PC-9 (cell line): ENCODE measurements at regions not wholly inside any gene's neighbourhood (a gene's known extent, or its start where the extent isn't known, plus 50 kb on each side); places are given as distances from the start of the nearest gene placed in this dataset.

Source experiments
- BruUV-seq: library from RNA; stranded (reverse); fragments of 400-500 nt; replicated peaks from 2 replicates; lab custom pipeline; 2021; lab: Mats Ljungman, UMichigan
- CTCF ChIA-PET: fragments of 300-600 bp; sonication (Branson Sonifier 250); formaldehyde crosslinking; loops from one replicate; lab custom pipeline; 2022; ENCODE audit warnings: antibody characterized with exemption; lab: Charles Lee
- POLR2A ChIA-PET: fragments of 300-600 bp; sonication (Branson Sonifier 250); formaldehyde crosslinking; loops from one replicate; lab custom pipeline; 2022; ENCODE audit warnings: antibody characterized with exemption; ENCODE audit not compliant: unreplicated experiment; lab: Charles Lee
- DNase-seq, 2 experiments: peaks; one replicate each; pipeline versions ENCODE4 v3.0.0 to v3.0.0-alpha.2; 2015 to 2022; ENCODE audit warnings: mixed read lengths in 1 of 2
- H2AFZ ChIP-seq: fragments of 200-600 bp; sonication (generic); 2 replicates; pipeline ENCODE4 v1.8.1; 2017; ENCODE audit warnings: antibody characterized with exemption
- H3F3A ChIP-seq: fragments of 200-600 bp; sonication (generic); 2 replicates; pipeline ENCODE4 v1.8.1; 2017; ENCODE audit warnings: antibody characterized with exemption, mild to moderate bottlenecking, low read depth; ENCODE audit not compliant: insufficient read depth
- H3K27ac ChIP-seq: fragments of 200-600 bp; sonication (generic); 2 replicates; pipeline ENCODE4 v1.6.1; 2016; ENCODE audit warnings: mixed run types
- H3K27me3 ChIP-seq: fragments of 200-600 bp; sonication (generic); 2 replicates; pipeline ENCODE4 v1.6.1; 2016; ENCODE audit warnings: low read depth, mixed run types; ENCODE audit not compliant: insufficient read depth
- H3K36me3 ChIP-seq: fragments of 200-600 bp; sonication (generic); 2 replicates; pipeline ENCODE4 v1.6.1; 2016; ENCODE audit warnings: low read depth, mixed run types
- H3K4me1 ChIP-seq: fragments of 200-600 bp; sonication (generic); replicated peaks from 2 replicates; pipeline ENCODE4 v1.6.1; 2016; ENCODE audit warnings: mixed run types; ENCODE audit not compliant: insufficient read depth
- H3K4me2 ChIP-seq: fragments of 200-600 bp; sonication (generic); 2 replicates; pipeline ENCODE4 v1.6.1; 2017; ENCODE audit warnings: mixed run types
- H3K4me3 ChIP-seq: fragments of 200-600 bp; sonication (generic); 2 replicates; pipeline ENCODE4 v1.6.1; 2016; ENCODE audit warnings: mixed run types
- H3K79me2 ChIP-seq: fragments of 200-600 bp; sonication (generic); 2 replicates; pipeline ENCODE4 v1.6.1; 2017; ENCODE audit warnings: low read depth, mixed run types
- H3K9me2 ChIP-seq: fragments of 200-600 bp; sonication (generic); 2 replicates; pipeline ENCODE4 v1.8.1; 2017; ENCODE audit warnings: mild to moderate bottlenecking; ENCODE audit not compliant: insufficient read depth
- H3K9me3 ChIP-seq: fragments of 200-600 bp; sonication (generic); 2 replicates; pipeline ENCODE4 v1.8.1; 2016; ENCODE audit warnings: low read depth; ENCODE audit not compliant: insufficient read depth
- H4K20me1 ChIP-seq: fragments of 200-600 bp; sonication (generic); 2 replicates; pipeline ENCODE4 v1.8.1; 2017; ENCODE audit not compliant: insufficient read depth
- CTCF ChIP-seq: fragments of 200-600 bp; sonication (generic); conservative IDR thresholded peaks from 2 replicates; pipeline ENCODE4 v1.6.1; 2017; ENCODE audit warnings: mixed run types, antibody characterized with exemption, mild to moderate bottlenecking, moderate library complexity
- EZH2 ChIP-seq: fragments of 200-600 bp; sonication (generic); IDR thresholded peaks from 2 replicates; pipeline ENCODE4 v1.8.0; 2017; ENCODE audit warnings: antibody characterized with exemption, low read depth
- intact Hi-C: fragments of 100-400 bp; cut with micrococcal nuclease; formaldehyde crosslinking; loops from one replicate; pipeline ENCODE4 v1.10.0; 2022; ENCODE audit not compliant: unreplicated experiment

GRCh38 chr4:182137343-182137742 lies 105.9 kb upstream of the TENM3 start:
- intact Hi-C loops: no loop called here
- POLR2A ChIA-PET: no interaction called here
- no peaks in the 10 kb centered on the region for H4K20me1 ChIP-seq
- no peaks in the 10 kb centered on the region for H3K36me3 ChIP-seq
- no peaks in the 10 kb centered on the region for H3K4me1 ChIP-seq
- no peaks in the 10 kb centered on the region for H3K9me3 ChIP-seq
- H3K27me3 ChIP-seq: peaks cover 13% of the 10 kb centered on the region; the same call in 1 of the 2 replicates
- BruUV-seq: no TSS peak
- H3K27ac ChIP-seq: no peak overlapping the region
- no peaks in the 10 kb centered on the region for H3F3A ChIP-seq
- CTCF ChIA-PET: no interaction called here
- no peaks in the 10 kb centered on the region for H3K9me2 ChIP-seq
- H3K4me2 ChIP-seq: no peak overlapping the region
- H3K79me2 ChIP-seq: no peaks in the 10 kb centered on the region
- no peak overlapping the region for H2AFZ ChIP-seq
- TF ChIP-seq CTCF (no peak), EZH2 (no peak)
- DNase-seq: no peak
- no peak overlapping the region for H3K4me3 ChIP-seq

- Histone ChIP-seq H3K27ac (no peak overlapping the region), H3K4me1 (no peaks in the 10 kb centered on the region), H3K9me2 (no peaks in the 10 kb centered on the region), H3K4me3 (no peak overlapping the region), H3F3A (no peaks in the 10 kb centered on the region), H4K20me1 (no peaks in the 10 kb centered on the region), H3K79me2 (no peaks in the 10 kb centered on the region), H3K9me3 (no peaks in the 10 kb centered on the region), H3K36me3 (no peaks in the 10 kb centered on the region), H3K4me2 (peak overlapping the region; percentile 34; the same call in 1 of the 2 replicates), H2AFZ (no peak overlapping the region), H3K27me3 (peaks cover 13% of the 10 kb centered on the region; the same call in 1 of the 2 replicates)
- ChIA-PET CTCF (no interaction called here), POLR2A (no interaction called here)
- DNase-seq: no peak
- TF ChIP-seq EZH2: no peak
- TF ChIP-seq CTCF: no peak
- intact Hi-C loops: no loop called here
- no TSS peak for BruUV-seq
Measured at GRCh38 chr4:182139491-182139890, 103.7 kb upstream of the TENM3 start.

GRCh38 chr4:182140547-182140946 lies 102.7 kb upstream of the TENM3 start:
- DNase-seq: no peak
- H3K4me2 ChIP-seq: no peak overlapping the region
- H3K9me2 ChIP-seq: no peaks in the 10 kb centered on the region
- intact Hi-C loops: no loop called here
- no TSS peak for BruUV-seq
- no peak overlapping the region for H2AFZ ChIP-seq
- POLR2A ChIA-PET: no interaction called here
- H4K20me1 ChIP-seq: no peaks in the 10 kb centered on the region
- H3F3A ChIP-seq: no peaks in the 10 kb centered on the region
- peaks cover 13% of the 10 kb centered on the region; the same call in 1 of the 2 replicates for H3K27me3 ChIP-seq
- no peaks in the 10 kb centered on the region for H3K9me3 ChIP-seq
- H3K79me2 ChIP-seq: no peaks in the 10 kb centered on the region
- CTCF ChIA-PET: no interaction called here
- H3K4me1 ChIP-seq: no peaks in the 10 kb centered on the region
- TF ChIP-seq CTCF (no peak), EZH2 (no peak)
- H3K36me3 ChIP-seq: no peaks in the 10 kb centered on the region
- no peak overlapping the region for H3K27ac ChIP-seq
- H3K4me3 ChIP-seq: no peak overlapping the region
